NOMO-1 treated with dmso at 0.1 percent for 144 hours (cell line): ENCODE measurements at regions not wholly inside any gene's neighbourhood (a gene's known extent, or its start where the extent isn't known, plus 50 kb on each side); places are given as distances from the start of the nearest gene placed in this dataset.

Experiments
- DNase-seq: peaks from one replicate; lab custom pipeline; 2025; ENCODE audit not compliant: unreplicated experiment; lab: John Stamatoyannopoulos, UW

- DNase-seq: no peak
Measured at GRCh38 chr15:98586066-98586465, 62.3 kb upstream of the IGF1R start.

- DNase-seq: no peak
Measured at GRCh38 chr15:98592136-98592535, 56.2 kb upstream of the IGF1R start.

- no peak for DNase-seq
Measured at GRCh38 chr15:98596131-98596530, 52.2 kb upstream of the IGF1R start.

- no peak for DNase-seq
Measured at GRCh38 chr15:98596885-98597392, 51.4 kb upstream of the IGF1R start.

- DNase-seq: no peak
Measured at GRCh38 chr15:98597666-98598065, 50.7 kb upstream of the IGF1R start.
